K562 (cell line): ENCODE measurements at regions not wholly inside any gene's neighbourhood (a gene's known extent, or its start where the extent isn't known, plus 50 kb on each side); places are given as distances from the start of the nearest gene placed in this dataset.

Source experiments
- ATAC-seq: fragments of 200-7000 bp; cut with Tn5 transposase; 3 replicates; pipeline ENCODE4 v1.9.1; 2020; ENCODE audit warnings: moderate library complexity
- BruUV-seq: library from RNA; stranded (reverse); fragments of 400-500 nt; replicated peaks from 2 replicates; lab custom pipeline; 2021; lab: Mats Ljungman, UMichigan
- CTCF ChIA-PET: fragments of 300-600 bp; formaldehyde crosslinking; extraction: SDS; loops from one replicate; lab custom pipeline; 2021; ENCODE audit warnings: low intra/inter-chr PET ratio; lab: Yijun Ruan, JAX
- POLR2A ChIA-PET: fragments of 300-600, 350-650 bp; sonication (Branson Sonifier 250); formaldehyde crosslinking; extraction: SDS; loops from one replicate; lab custom pipeline; 2021; ENCODE audit warnings: antibody characterized with exemption, inconsistent platforms; lab: Yijun Ruan, JAX
- DNase-seq, 4 experiments: peaks; one replicate each; pipeline versions ENCODE4 v3.0.0 to v3.0.0-alpha.2; 2011 to 2018; ENCODE audit warnings: low spot score in 3 of 4, mixed read lengths in 3 of 4; ENCODE audit errors: extremely low read depth in 1 of 4
- FAIRE-seq: peaks from 2 replicates; lab custom pipeline; 2011; peaks lifted over from hg19 to GRCh38; lab: Jason Lieb, UNC
- H2AFZ ChIP-seq: 2 replicates; pipeline ENCODE4 v1.6.0; 2011; ENCODE audit warnings: low read depth, low read length, control low read depth, inconsistent platforms
- H3K27ac ChIP-seq: fragments of 200-600 bp; 3 replicates; pipeline ENCODE4 v1.8.0; 2011; ENCODE audit warnings: low read depth, mild to moderate bottlenecking, control low read depth, inconsistent platforms, low read length, moderate library complexity, mixed read lengths; ENCODE audit errors: extremely low read depth
- H3K27me3 ChIP-seq, 2 experiments: fragments of 300-600 bp in 1 of 2; 2 replicates in 1 of 2; 3 replicates in 1 of 2; pipeline versions ENCODE4 v1.6.0 to v1.8.0; 2011; ENCODE audit warnings: inconsistent platforms in 2 of 2, low read length in 2 of 2, mild to moderate bottlenecking in 1 of 2, mixed read lengths in 1 of 2, moderate library complexity in 1 of 2; ENCODE audit not compliant: control insufficient read depth in 2 of 2, insufficient read depth in 2 of 2
- H3K36me3 ChIP-seq: fragments of 300-600 bp; 3 replicates; pipeline ENCODE4 v1.8.0; 2011; ENCODE audit warnings: mild to moderate bottlenecking, low read length, inconsistent platforms; ENCODE audit not compliant: control insufficient read depth, insufficient read depth
- H3K4me1 ChIP-seq, 2 experiments: fragments of 200-600 bp in 1 of 2; replicated peaks in 1 of 2; 2 replicates in 1 of 2; 3 replicates in 1 of 2; pipeline versions ENCODE4 v1.5.1 to v1.8.0; 2011; ENCODE audit warnings: inconsistent platforms in 2 of 2, low read length in 2 of 2, mild to moderate bottlenecking in 1 of 2, mixed read lengths in 1 of 2, moderate library complexity in 1 of 2; ENCODE audit not compliant: control insufficient read depth in 2 of 2, insufficient read depth in 2 of 2
- H3K4me2 ChIP-seq: 2 replicates; pipeline ENCODE4 v1.6.1; 2011; ENCODE audit warnings: low read length, control low read depth, inconsistent platforms, mixed read lengths; ENCODE audit not compliant: insufficient read depth
- H3K4me3 ChIP-seq: fragments of 200-600 bp; sonication (generic), shearing (Covaris generic); 2 replicates; pipeline ENCODE4 v1.5.1; 2016; ENCODE audit warnings: control low read depth, inconsistent platforms
- H3K79me2 ChIP-seq: fragments of 200-600 bp; 3 replicates; pipeline ENCODE4 v1.8.0; 2011; ENCODE audit warnings: low read length, inconsistent platforms; ENCODE audit not compliant: control insufficient read depth, insufficient read depth
- H3K9ac ChIP-seq, 2 experiments: 2 replicates each; pipeline versions ENCODE4 v1.6.0 to v1.6.1; 2011; ENCODE audit warnings: low read depth in 2 of 2, low read length in 2 of 2, control low read depth in 1 of 2, inconsistent platforms in 1 of 2, mild to moderate bottlenecking in 1 of 2, mixed read lengths in 1 of 2; ENCODE audit not compliant: insufficient read depth in 1 of 2
- H3K9me1 ChIP-seq: one replicate; pipeline ENCODE4 v1.6.0; 2011; ENCODE audit warnings: inconsistent platforms, mild to moderate bottlenecking, low read length, moderate library complexity; ENCODE audit not compliant: control insufficient read depth, insufficient read depth
- H3K9me3 ChIP-seq: replicated peaks from 2 replicates; pipeline ENCODE4 v1.5.1; 2011; ENCODE audit warnings: low read depth, low read length, inconsistent platforms; ENCODE audit not compliant: control insufficient read depth, insufficient read depth
- H4K20me1 ChIP-seq: replicated peaks from 2 replicates; pipeline ENCODE4 v1.6.1; 2011; ENCODE audit warnings: low read length, inconsistent platforms, mixed read lengths; ENCODE audit not compliant: control insufficient read depth, insufficient read depth
- FIP1L1 ChIP-seq: fragments of 200-400 bp; formaldehyde crosslinking; IDR thresholded peaks from 2 replicates; pipeline ENCODE4 v1.6.1; 2018; ENCODE audit warnings: mild to moderate bottlenecking, low read depth, low read length; ENCODE audit not compliant: poor library complexity, severe bottlenecking
- HOXB6 ChIP-seq: fragments of 250-450 bp; sonication (Bioruptor Pico); IDR thresholded peaks from 2 replicates; pipeline ENCODE4 v1.5.1; 2022; ENCODE audit warnings: mild to moderate bottlenecking, borderline replicate concordance
- ZNF561 ChIP-seq: fragments of 450-650 bp; formaldehyde crosslinking; conservative IDR thresholded peaks from 2 replicates; pipeline ENCODE4 v1.4.0; 2020; ENCODE audit warnings: mild to moderate bottlenecking, moderate library complexity
- WGBS: fragments of 100-300 bp; shearing (Covaris generic); methylation state at CpG from one replicate; pipeline ENCODE4 v1.1.6; 2016; ENCODE audit warnings: low coverage, mixed read lengths; ENCODE audit not compliant: insufficient coverage; ENCODE audit errors: missing lambda C conversion rate; 5-methylcytosine and 5-hydroxymethylcytosine counted together
- in situ Hi-C: fragments of 300-500 bp; cut with MboI; formaldehyde crosslinking; loops from 4 replicates; pipeline ENCODE4 v1.15.0; 2018; ENCODE audit warnings: inconsistent platforms, mixed read lengths
- intact Hi-C: fragments of 100-400 bp; cut with micrococcal nuclease; formaldehyde crosslinking; loops from 2 replicates; pipeline ENCODE4 v1.14.2; 2022
- TF ChIP-seq, protein P1 (sequence below): fragments of 450-650 bp; conservative IDR thresholded peaks from 2 replicates; pipeline ENCODE4 v1.6.1; 2016; ENCODE audit warnings: missing genetic modification characterization, low read depth, mild to moderate bottlenecking, control low read depth, missing compliant biosample characterization
- TF ChIP-seq, protein P2 (sequence below): IDR thresholded peaks from 2 replicates; pipeline ENCODE4 v1.6.1; 2011; ENCODE audit not compliant: insufficient read length; ENCODE audit errors: extremely low read depth

DNA sequence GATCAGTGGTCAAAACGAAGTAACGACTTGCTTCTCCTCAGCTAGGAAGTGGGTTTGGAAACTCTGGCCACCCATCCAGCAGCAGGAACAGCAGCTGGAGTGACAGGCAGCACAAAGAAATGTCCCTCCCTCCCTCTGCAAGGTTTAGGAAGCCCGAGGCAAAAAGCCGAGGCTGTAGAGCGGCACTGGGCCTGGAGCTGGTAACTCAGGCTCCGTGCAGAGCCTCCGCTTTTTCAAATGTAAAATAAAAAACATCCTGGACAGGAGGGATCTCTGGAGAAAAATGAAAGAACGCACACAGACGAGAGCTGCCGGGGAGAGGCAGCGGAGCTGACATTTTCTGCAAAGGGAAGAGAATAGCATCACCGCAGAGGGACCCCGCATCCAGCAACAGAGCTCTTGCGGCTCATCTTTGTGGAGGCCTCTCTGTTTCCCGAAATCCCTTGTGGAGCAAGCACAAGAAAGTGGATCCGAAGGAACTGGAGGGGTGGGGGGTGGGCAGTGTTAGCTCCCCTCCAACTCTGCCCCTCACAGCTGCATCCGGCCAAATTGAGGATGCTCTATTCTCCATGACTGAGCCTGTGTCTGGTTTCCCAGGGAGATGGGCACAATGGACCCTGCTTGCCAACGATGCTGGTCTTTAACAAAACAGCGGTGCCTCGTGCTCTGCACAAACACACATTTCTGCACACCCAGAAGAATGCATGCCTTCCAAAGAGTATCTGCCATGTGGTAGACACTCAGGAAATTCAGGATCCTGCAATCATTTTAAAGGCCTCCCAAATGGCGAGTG lies 335.5 kb upstream of the ZFHX3 start:
- Histone ChIP-seq H3K27me3 (peaks cover 3 to 17% of the 10 kb centered on the region in 2 experiments), H3K9me1 (no peaks in the 10 kb centered on the region), H3K4me1 (no peaks in the 10 kb centered on the region), H3K36me3 (no peaks in the 10 kb centered on the region), H4K20me1 (no peaks in the 10 kb centered on the region), H3K79me2 (no peaks in the 10 kb centered on the region), H3K9me3 (no peaks in the 10 kb centered on the region), H3K4me2 (no peak overlapping the region), H2AFZ (no peak overlapping the region), H3K9ac (no peak overlapping the region), H3K27ac (no peak overlapping the region), H3K4me3 (no peak overlapping the region)
- ChIA-PET CTCF (no interaction called here), POLR2A (interaction anchor here (0.7 kb wide), 1 partner anchor 36 kb away, joined by 4 read pairs; no protein-coding TSS in a partner anchor)
- ATAC-seq = no peak
- intact Hi-C loops (no loop called here), in situ Hi-C loops (no loop called here)
- TF ChIP-seq HOXB6 (no peak), ZNF561 (CRISPR knock-in tag) (no peak), FIP1L1 (no peak)
- TF ChIP-seq, protein P1, sequence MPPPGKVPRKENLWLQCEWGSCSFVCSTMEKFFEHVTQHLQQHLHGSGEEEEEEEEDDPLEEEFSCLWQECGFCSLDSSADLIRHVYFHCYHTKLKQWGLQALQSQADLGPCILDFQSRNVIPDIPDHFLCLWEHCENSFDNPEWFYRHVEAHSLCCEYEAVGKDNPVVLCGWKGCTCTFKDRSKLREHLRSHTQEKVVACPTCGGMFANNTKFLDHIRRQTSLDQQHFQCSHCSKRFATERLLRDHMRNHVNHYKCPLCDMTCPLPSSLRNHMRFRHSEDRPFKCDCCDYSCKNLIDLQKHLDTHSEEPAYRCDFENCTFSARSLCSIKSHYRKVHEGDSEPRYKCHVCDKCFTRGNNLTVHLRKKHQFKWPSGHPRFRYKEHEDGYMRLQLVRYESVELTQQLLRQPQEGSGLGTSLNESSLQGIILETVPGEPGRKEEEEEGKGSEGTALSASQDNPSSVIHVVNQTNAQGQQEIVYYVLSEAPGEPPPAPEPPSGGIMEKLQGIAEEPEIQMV (tag) = no peak
- TF ChIP-seq, protein P2, sequence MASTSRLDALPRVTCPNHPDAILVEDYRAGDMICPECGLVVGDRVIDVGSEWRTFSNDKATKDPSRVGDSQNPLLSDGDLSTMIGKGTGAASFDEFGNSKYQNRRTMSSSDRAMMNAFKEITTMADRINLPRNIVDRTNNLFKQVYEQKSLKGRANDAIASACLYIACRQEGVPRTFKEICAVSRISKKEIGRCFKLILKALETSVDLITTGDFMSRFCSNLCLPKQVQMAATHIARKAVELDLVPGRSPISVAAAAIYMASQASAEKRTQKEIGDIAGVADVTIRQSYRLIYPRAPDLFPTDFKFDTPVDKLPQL = no peak
- no TSS peak for BruUV-seq
- WGBS = 0% methylated on average over 17 of the region's 21 CpGs
- no peak for FAIRE-seq
- DNase-seq = no peak
